ENCODE measurements at regions not wholly inside any gene's neighbourhood (a gene's known extent, or its start where the extent isn't known, plus 50 kb on each side); places are given as distances from the start of the nearest gene placed in this dataset.

- ATAC-seq (no peak), DNase-seq (no peak)
- Histone ChIP-seq H3K9me3 (peaks cover 0 to 11% (median 0%) of the 10 kb centered on the region in 11 donors), H3K4me1 (no peaks in the 10 kb centered on the region), H3K36me3 (no peaks in the 10 kb centered on the region), H3K4me3 (no peak overlapping the region), H3K27ac (no peak overlapping the region), H3K27me3 (no peaks in the 10 kb centered on the region)
- WGBS, 2 donors, result 48 to 56% methylated on average over 1 of the region's 1 CpG
- intact Hi-C loops (cut with DNase I), result loop anchor here in 1 of 10 donors (10.0 kb wide), 1 partner anchor 56 kb away; no protein-coding TSS in a partner anchor
- TF ChIP-seq CTCF (IDR thresholded peaks at IDR 0.05), result no peak
These were observed 423.8 kb upstream of the CXADR start for GRCh38 chr21:17089091-17089491.

GRCh38 chr21:17101696-17102095 lies 411.1 kb upstream of the CXADR start:
- intact Hi-C loops (cut with DNase I), result no loop called here
- no peak for TF ChIP-seq CTCF (IDR thresholded peaks at IDR 0.05)
- H3K27me3 ChIP-seq, result no peaks in the 10 kb centered on the region
- H3K27ac ChIP-seq, result no peak overlapping the region
- no peaks in the 10 kb centered on the region for H3K4me1 ChIP-seq
- peaks cover 0 to 44% (median 0%) of the 10 kb centered on the region in 11 donors for H3K9me3 ChIP-seq
- no peak for DNase-seq
- no peak overlapping the region for H3K4me3 ChIP-seq
- no peak for ATAC-seq
- H3K36me3 ChIP-seq, result no peaks in the 10 kb centered on the region

GRCh38 chr21:17105932-17106331 lies 406.9 kb upstream of the CXADR start:
- Histone ChIP-seq H3K27ac (no peak overlapping the region), H3K9me3 (peaks cover 0 to 38% (median 0%) of the 10 kb centered on the region in 11 donors), H3K4me3 (no peak overlapping the region), H3K27me3 (no peaks in the 10 kb centered on the region), H3K4me1 (no peaks in the 10 kb centered on the region), H3K36me3 (no peaks in the 10 kb centered on the region)
- ATAC-seq (no peak), DNase-seq (no peak)
- no peak for TF ChIP-seq CTCF (IDR thresholded peaks at IDR 0.05)
- intact Hi-C loops (cut with DNase I), result no loop called here

- 59 to 68% methylated on average over 3 of the region's 3 CpGs for WGBS, 2 donors
- H3K27ac ChIP-seq, result no peak overlapping the region
- H3K27me3 ChIP-seq, result no peaks in the 10 kb centered on the region
- H3K36me3 ChIP-seq, result no peaks in the 10 kb centered on the region
- no peak overlapping the region for H3K4me3 ChIP-seq
- H3K9me3 ChIP-seq, result peaks cover 0 to 13% (median 3%) of the 10 kb centered on the region in 11 donors
- DNase-seq (no peak), ATAC-seq (no peak)
- intact Hi-C loops (cut with DNase I), result no loop called here
- H3K4me1 ChIP-seq, result no peaks in the 10 kb centered on the region
- no peak for TF ChIP-seq CTCF (IDR thresholded peaks at IDR 0.05)
These were observed 398.8 kb upstream of the CXADR start for GRCh38 chr21:17114045-17114444.
